Erythroblast (primary cell): ENCODE measurements at regions not wholly inside any gene's neighbourhood (a gene's known extent, or its start where the extent isn't known, plus 50 kb on each side); places are given as distances from the start of the nearest gene placed in this dataset.

Experiments used
- GATA1 ChIP-seq: IDR thresholded peaks from 2 replicates; pipeline ENCODE4 v1.6.1; 2011; ENCODE audit warnings: low read depth, mild to moderate bottlenecking, control low read depth, low read length, moderate library complexity
- POLR2A ChIP-seq: IDR thresholded peaks from 2 replicates; pipeline ENCODE4 v1.6.1; 2011; ENCODE audit warnings: mild to moderate bottlenecking, low read length

DNA sequence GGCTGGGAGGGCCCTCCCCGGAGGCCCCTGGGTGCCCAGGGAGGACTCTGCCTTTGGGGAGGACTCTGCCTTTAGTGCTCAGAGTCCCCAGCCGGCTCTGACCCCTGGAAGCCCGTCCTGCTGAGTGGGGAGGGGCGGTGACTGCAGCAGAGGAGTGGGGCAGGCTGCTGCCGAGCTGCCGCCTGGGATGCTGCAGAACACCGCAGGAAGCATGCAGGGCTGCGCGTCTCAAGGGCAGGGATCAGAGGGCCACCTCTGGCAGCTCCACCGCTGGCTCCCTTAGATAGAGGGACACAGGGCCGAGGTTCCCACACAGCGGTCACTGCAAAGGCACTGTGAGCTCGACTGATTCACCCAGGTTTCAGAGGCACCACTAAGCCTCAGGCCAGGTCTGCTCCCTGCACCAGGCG is 82.2 kb upstream of the GATA5 start:
- TF ChIP-seq POLR2A (no peak), GATA1 (no peak)
